Islet of Langerhans (tissue), 1 donor: ENCODE measurements at regions not wholly inside any gene's neighbourhood (a gene's known extent, or its start where the extent isn't known, plus 50 kb on each side); places are given as distances from the start of the nearest gene placed in this dataset.

Experiments
- FAIRE-seq: peaks from one replicate; lab custom pipeline; 2011; peaks lifted over from hg19 to GRCh38; lab: Jason Lieb, UNC

GRCh38 chr18:78571063-78571785 lies 408.4 kb upstream of the SALL3 start:
- no peak for FAIRE-seq

DNA sequence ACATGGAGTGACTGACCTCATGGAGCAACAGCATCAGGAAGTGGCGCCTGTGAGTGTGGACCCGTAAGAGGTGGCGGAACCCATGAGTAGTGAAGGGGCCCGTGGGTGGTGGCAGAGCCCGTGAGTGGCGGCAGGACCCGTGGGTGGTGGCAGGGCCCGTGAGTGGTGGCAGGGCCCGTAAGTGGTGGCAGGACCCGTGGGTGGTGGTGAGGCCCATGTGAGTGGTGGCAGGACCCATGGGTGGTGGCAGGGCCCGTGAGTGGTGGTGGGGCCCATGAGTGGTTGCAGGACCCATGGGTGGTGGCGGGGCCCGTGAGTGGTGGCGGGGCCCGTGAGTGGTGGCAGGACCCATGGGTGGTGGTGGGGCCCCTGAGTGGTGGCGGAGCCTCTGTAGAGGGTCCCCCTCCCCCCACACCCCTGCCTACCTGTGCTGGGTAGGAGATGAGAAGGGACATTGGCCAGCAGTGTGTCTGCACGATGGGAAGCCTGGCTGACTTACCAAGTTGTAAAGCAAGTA lies 407.7 kb upstream of the SALL3 start:
- no peak for FAIRE-seq

DNA sequence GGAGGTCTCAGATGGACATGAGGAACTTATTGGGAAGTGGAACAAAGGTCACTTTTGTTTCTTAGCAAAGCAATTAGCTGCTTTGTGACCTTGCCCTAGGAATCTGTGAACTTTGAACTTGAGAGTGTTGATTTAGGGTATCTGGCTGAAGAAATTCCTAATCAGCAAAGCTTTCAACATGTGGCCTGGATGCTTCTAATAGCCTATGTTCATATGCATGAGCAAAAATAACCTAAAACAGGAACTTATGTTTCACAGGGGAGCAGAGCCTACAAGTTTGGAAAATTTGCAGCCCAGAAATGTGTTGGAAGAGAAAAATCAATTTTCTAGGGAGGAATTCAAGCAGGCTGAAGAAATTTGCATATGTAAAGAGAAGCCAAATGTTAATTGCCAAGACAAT lies 405.8 kb upstream of the SALL3 start:
- no peak for FAIRE-seq

- no peak for FAIRE-seq
Observed at GRCh38 chr18:78576967-78577366, 402.7 kb upstream of the SALL3 start.

DNA sequence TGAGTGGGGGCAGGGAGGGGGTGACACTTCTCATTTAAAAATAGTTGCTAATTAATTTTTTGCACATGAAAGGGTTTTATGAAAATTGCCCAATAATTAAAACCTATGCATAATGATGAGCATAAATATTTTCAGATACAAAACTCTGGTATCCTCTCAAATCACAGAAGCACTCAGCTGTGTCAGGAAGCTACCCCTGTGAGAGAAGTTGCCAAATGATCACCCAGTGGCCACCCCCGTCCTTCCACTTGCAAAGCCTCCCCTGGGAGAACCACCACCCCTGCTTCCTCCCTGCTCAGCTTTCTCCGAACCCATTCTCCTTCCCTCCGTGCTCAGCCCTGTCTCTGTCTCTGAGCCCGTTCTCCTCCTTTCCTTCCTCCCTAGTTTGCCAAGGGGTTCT lies 400.2 kb upstream of the SALL3 start:
- FAIRE-seq = no peak

DNA sequence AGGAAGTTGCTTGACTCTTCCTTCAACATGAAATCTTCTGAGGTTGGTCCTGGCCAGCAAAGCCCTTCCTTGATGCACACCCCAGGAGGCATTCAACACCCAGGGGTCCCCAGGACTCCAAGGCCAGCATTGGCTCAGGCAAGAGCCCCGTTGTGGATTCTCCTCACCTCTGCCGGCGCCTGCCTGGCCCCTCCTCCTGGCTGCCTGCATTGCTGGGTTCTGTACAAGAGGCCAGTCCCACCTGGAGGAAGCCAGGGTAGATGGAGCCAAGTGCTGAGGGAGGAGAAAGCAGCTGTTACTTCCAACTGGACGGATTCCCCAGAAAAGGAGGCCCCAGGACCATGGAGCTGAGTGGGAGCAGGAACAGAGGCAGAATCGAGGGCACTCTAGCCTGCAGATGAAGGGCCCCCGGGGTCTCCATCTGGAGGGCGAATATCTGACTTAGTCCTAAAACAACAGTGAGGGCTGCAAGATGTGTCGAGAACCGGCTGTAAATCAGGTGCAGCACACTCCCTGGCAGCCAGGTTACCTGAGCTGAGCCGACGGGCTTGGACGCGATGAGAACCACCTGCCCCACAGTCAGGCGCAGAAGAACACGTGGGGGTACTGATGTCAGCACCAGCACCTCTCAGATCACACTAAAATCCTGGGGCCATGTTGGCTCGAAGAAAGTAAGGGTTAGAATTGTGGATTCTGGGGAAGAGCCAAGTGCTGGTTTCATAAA lies 399.6 kb upstream of the SALL3 start:
- no peak for FAIRE-seq

- no peak for FAIRE-seq
Observed at GRCh38 chr18:78580835-78581339, 398.7 kb upstream of the SALL3 start.

DNA sequence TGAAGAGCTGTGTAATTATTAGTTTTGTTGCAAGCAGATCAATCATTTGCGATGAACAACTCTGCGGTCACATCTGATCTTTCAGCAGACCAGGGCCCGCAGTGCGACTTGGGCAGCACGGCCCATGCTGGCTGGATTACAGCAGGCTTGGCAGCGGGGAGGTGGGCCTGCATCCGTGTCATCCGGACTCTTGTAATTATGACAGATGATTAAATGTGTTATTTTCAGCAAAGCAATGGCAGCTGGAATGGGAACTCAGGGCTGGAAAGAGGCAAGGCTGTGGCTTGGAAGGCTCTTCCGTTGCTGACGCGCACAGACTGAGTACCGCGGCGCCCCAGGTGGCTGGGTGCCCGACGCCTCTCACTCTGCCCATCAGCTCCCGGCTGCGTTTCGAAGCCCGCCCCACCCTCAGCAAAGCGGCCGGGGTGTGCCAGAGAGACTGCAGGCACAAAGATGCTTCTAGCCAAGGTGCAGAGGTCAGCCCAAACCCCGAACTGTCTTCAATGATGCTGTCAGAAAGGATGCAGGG lies 397.4 kb upstream of the SALL3 start:
- FAIRE-seq = no peak

DNA sequence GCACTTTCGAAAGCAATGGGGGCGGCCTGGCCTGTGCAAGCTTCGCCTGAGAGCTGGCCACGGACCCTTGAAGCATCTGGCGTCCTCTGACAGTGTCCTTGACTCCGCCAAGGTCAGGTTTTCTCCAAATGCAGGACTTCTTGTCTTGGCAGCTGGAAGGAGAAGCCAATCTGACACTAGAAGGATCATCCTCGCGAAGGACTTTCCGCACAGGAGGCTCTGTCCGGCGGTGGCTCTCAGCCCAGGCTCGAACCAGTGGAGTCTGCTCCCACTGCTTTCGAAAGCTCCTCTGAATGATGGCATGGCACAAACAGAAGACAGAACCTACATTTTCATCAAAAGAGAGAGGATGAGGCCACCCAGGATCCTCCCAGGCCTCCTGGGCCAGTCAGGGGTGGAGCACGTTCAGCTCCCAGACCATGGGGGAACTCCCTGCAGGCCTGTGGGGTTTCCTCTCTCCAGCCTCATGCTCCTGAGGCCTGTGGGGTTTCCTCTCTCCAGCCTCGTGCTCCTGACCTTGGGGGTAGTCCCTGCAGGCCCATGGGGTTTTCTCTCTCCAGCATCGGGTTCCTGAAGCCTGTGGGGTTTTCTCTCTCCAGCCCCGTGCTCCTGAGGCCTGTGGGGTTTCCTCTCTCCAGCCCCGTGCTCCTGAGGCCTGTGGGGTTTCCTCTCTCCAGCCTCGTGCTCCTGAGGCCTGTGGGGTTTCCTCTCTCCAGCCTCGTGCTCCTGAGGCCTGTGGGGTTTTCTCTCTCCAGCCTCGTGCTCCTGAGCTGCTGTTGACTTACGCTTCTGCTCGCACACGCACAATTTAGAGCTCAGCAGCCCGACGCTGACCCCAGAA lies 396.5 kb upstream of the SALL3 start:
- FAIRE-seq = no peak

- FAIRE-seq = no peak
Observed at GRCh38 chr18:78583739-78584458, 395.7 kb upstream of the SALL3 start.

GRCh38 chr18:78584459-78585022 lies 395.1 kb upstream of the SALL3 start:
- FAIRE-seq = no peak

DNA sequence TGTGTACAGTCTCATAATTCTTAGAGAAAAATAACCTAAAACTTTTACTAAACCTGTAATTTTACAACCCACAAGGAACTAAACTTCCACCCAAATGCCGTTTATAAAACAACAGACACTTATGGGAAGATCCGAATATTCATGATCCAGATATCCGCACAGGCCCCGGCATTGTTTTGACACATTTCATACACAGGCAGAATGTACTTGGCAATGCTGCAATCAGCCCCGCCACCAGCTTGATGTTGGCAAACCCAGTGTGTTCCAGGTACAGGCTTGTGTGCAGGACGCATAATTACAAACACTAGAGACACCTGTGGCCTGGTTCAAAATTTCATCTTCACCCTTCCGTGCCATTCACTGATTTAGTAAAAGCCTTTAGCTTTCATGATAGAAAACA lies 393.0 kb upstream of the SALL3 start:
- no peak for FAIRE-seq

- FAIRE-seq = no peak
Observed at GRCh38 chr18:78587096-78587495, 392.5 kb upstream of the SALL3 start.

GRCh38 chr18:78587626-78588600 lies 391.7 kb upstream of the SALL3 start:
- no peak for FAIRE-seq

GRCh38 chr18:78589916-78590437 lies 389.6 kb upstream of the SALL3 start:
- FAIRE-seq = no peak

DNA sequence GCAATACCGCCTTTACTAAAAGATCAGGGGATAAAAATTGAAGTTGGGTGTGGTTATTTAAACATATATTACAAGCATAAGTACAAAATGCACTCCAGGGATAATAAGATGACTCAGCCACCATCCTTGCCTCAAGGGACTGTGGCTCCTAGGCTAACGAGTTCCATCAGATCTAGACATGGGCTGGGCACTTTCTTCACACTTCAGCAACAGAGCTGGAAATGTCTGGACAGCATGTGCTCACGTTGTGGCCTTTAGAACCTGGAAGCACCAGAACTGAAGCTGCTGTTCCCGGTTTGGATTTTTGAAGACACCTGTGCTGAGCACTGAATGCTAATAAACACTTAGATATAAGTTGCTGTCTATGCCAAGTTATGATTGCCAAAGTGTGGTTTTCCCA lies 384.2 kb upstream of the SALL3 start:
- FAIRE-seq = no peak

- FAIRE-seq = no peak
Observed at GRCh38 chr18:78595924-78596573, 383.6 kb upstream of the SALL3 start.

GRCh38 chr18:78596794-78597345 lies 382.7 kb upstream of the SALL3 start:
- no peak for FAIRE-seq

- no peak for FAIRE-seq
Observed at GRCh38 chr18:78601349-78601748, 378.3 kb upstream of the SALL3 start.
